Stimulated activated naive B cell treated with anti-CD40 and anti-IgM and Interleukin-4, amounts not matched to agents 10 μg/mL and 1 μg/mL and 100 μg/mL, for 72 hours (primary cell): ENCODE measurements at regions not wholly inside any gene's neighbourhood (a gene's known extent, or its start where the extent isn't known, plus 50 kb on each side); places are given as distances from the start of the nearest gene placed in this dataset.
A peak's percentile ranks its signal among the peaks of the same experiment; 100 is the strongest.

Experiments used
- ATAC-seq, 2 donors: fragments of 150-1000 bp; cut with Tn5 transposase; replicated peaks; 2 replicates each; pipeline ENCODE4 v1.10.0; 2021; ENCODE audit warnings: moderate library complexity in 1 of 2
- DNase-seq: peaks from one replicate; pipeline ENCODE4 v3.0.0; 2021
- H3K27ac Mint-ChIP-seq: one replicate; pipeline ENCODE4 v1.8.0; 2022; ENCODE audit warnings: mild to moderate bottlenecking, mixed read lengths
- H3K27me3 Mint-ChIP-seq, 2 donors: one replicate each; pipeline ENCODE4 v1.8.0; 2022; ENCODE audit warnings: mixed read lengths in 2 of 2
- H3K36me3 Mint-ChIP-seq, 2 donors: one replicate each; pipeline ENCODE4 v1.8.0; 2022; ENCODE audit warnings: mixed read lengths in 2 of 2, mild to moderate bottlenecking in 1 of 2
- H3K4me1 Mint-ChIP-seq, 2 donors: one replicate each; pipeline ENCODE4 v1.8.0; 2022; ENCODE audit warnings: mixed read lengths in 2 of 2, mild to moderate bottlenecking in 1 of 2
- H3K4me3 Mint-ChIP-seq, 2 donors: one replicate each; pipeline ENCODE4 v1.8.0; 2022; ENCODE audit warnings: mild to moderate bottlenecking in 2 of 2, mixed read lengths in 2 of 2, moderate library complexity in 1 of 2
- H3K9me3 Mint-ChIP-seq, 2 donors: one replicate each; pipeline ENCODE4 v1.8.0; 2022; ENCODE audit warnings: mixed read lengths in 2 of 2, mild to moderate bottlenecking in 1 of 2

GRCh38 chr12:116397148-116397547, 119.7 kb upstream of the MED13L start:
- Mint-ChIP-seq H3K36me3 (peaks cover 15 to 29% of the 10 kb centered on the region in 2 donors), H3K9me3 (peaks cover 28 to 32% of the 10 kb centered on the region in 2 donors), H3K4me3 (no peak overlapping the region), H3K4me1 (peaks cover 12 to 19% of the 10 kb centered on the region in 2 donors), H3K27me3 (no peaks in the 10 kb centered on the region), H3K27ac (no peak overlapping the region)
- ATAC-seq: no peak
- no peak for DNase-seq

- Mint-ChIP-seq H3K27ac (no peak overlapping the region), H3K36me3 (peaks cover 15 to 29% of the 10 kb centered on the region in 2 donors), H3K4me1 (peaks cover 14 to 26% of the 10 kb centered on the region in 2 donors), H3K9me3 (peaks cover 30 to 37% of the 10 kb centered on the region in 2 donors), H3K27me3 (no peaks in the 10 kb centered on the region), H3K4me3 (no peak overlapping the region)
- ATAC-seq (no peak), DNase-seq (no peak)
Measured at GRCh38 chr12:116398193-116398592, 120.7 kb upstream of the MED13L start.

GRCh38 chr12:116399055-116399454, 121.6 kb upstream of the MED13L start:
- H3K4me3 Mint-ChIP-seq: no peak overlapping the region
- peaks cover 13 to 26% of the 10 kb centered on the region in 2 donors for H3K4me1 Mint-ChIP-seq
- peaks cover 30 to 37% of the 10 kb centered on the region in 2 donors for H3K9me3 Mint-ChIP-seq
- H3K36me3 Mint-ChIP-seq: peaks cover 15 to 29% of the 10 kb centered on the region in 2 donors
- no peak for ATAC-seq
- no peaks in the 10 kb centered on the region for H3K27me3 Mint-ChIP-seq
- DNase-seq: no peak
- H3K27ac Mint-ChIP-seq: no peak overlapping the region

- ATAC-seq (peak; percentile 79 to 90), DNase-seq (no peak)
- Mint-ChIP-seq H3K9me3 (peaks cover 30 to 37% of the 10 kb centered on the region in 2 donors), H3K36me3 (peaks cover 15 to 29% of the 10 kb centered on the region in 2 donors), H3K4me3 (peak overlapping the region in 1 of 2 donors; percentile 14), H3K4me1 (peaks cover 13 to 26% of the 10 kb centered on the region in 2 donors), H3K27ac (peak overlapping the region; percentile 57), H3K27me3 (no peaks in the 10 kb centered on the region)
Measured at GRCh38 chr12:116400636-116401372, 123.3 kb upstream of the MED13L start.

GRCh38 chr12:116401565-116401964, 124.1 kb upstream of the MED13L start:
- Mint-ChIP-seq H3K4me1 (peaks cover 13 to 26% of the 10 kb centered on the region in 2 donors), H3K27me3 (no peaks in the 10 kb centered on the region), H3K36me3 (peaks cover 15 to 29% of the 10 kb centered on the region in 2 donors), H3K9me3 (peaks cover 30 to 37% of the 10 kb centered on the region in 2 donors), H3K4me3 (no peak overlapping the region), H3K27ac (no peak overlapping the region)
- no peak for ATAC-seq
- DNase-seq: no peak

GRCh38 chr12:116402163-116402939, 124.9 kb upstream of the MED13L start:
- H3K27me3 Mint-ChIP-seq: no peaks in the 10 kb centered on the region
- DNase-seq (no peak), ATAC-seq (no peak)
- H3K36me3 Mint-ChIP-seq: peaks cover 15 to 29% of the 10 kb centered on the region in 2 donors
- peak overlapping the region; percentile 26 for H3K27ac Mint-ChIP-seq
- no peak overlapping the region for H3K4me3 Mint-ChIP-seq
- H3K4me1 Mint-ChIP-seq: peaks cover 13 to 26% of the 10 kb centered on the region in 2 donors
- peaks cover 30 to 37% of the 10 kb centered on the region in 2 donors for H3K9me3 Mint-ChIP-seq

GRCh38 chr12:116403546-116403945, 126.1 kb upstream of the MED13L start:
- ATAC-seq: no peak
- Mint-ChIP-seq H3K36me3 (peaks cover 9 to 22% of the 10 kb centered on the region in 2 donors), H3K27ac (no peak overlapping the region), H3K9me3 (peaks cover 21 to 28% of the 10 kb centered on the region in 2 donors), H3K4me1 (peaks cover 13 to 26% of the 10 kb centered on the region in 2 donors), H3K4me3 (no peak overlapping the region), H3K27me3 (no peaks in the 10 kb centered on the region)
- DNase-seq: no peak

GRCh38 chr12:116404247-116404646, 126.8 kb upstream of the MED13L start:
- H3K9me3 Mint-ChIP-seq: peaks cover 17 to 21% of the 10 kb centered on the region in 2 donors
- no peak for DNase-seq
- no peak overlapping the region for H3K27ac Mint-ChIP-seq
- no peaks in the 10 kb centered on the region for H3K27me3 Mint-ChIP-seq
- no peak for ATAC-seq
- H3K4me3 Mint-ChIP-seq: no peak overlapping the region
- peaks cover 13 to 26% of the 10 kb centered on the region in 2 donors for H3K4me1 Mint-ChIP-seq
- H3K36me3 Mint-ChIP-seq: peaks cover 8 to 20% of the 10 kb centered on the region in 2 donors

- no peak for ATAC-seq
Measured at GRCh38 chr12:116404913-116405611, 127.6 kb upstream of the MED13L start.

GRCh38 chr12:116406529-116406928, 129.0 kb upstream of the MED13L start:
- no peak for ATAC-seq
- no peak for DNase-seq

More at GRCh38 chr12:116404913-116405611, 127.6 kb upstream of the MED13L start:
- Mint-ChIP-seq H3K4me1 (peaks cover 13 to 32% of the 10 kb centered on the region in 2 donors), H3K36me3 (peaks cover 8 to 17% of the 10 kb centered on the region in 2 donors), H3K27ac (no peak overlapping the region), H3K27me3 (no peaks in the 10 kb centered on the region), H3K4me3 (no peak overlapping the region), H3K9me3 (peaks cover 15 to 18% of the 10 kb centered on the region in 2 donors)
- no peak for DNase-seq

GRCh38 chr12:116408489-116409250, 131.2 kb upstream of the MED13L start:
- no peaks in the 10 kb centered on the region for H3K9me3 Mint-ChIP-seq
- no peak for ATAC-seq
- peaks cover 7 to 14% of the 10 kb centered on the region in 2 donors for H3K4me1 Mint-ChIP-seq
- no peak overlapping the region for H3K27ac Mint-ChIP-seq
- no peaks in the 10 kb centered on the region for H3K27me3 Mint-ChIP-seq
- DNase-seq: no peak
- no peak overlapping the region for H3K4me3 Mint-ChIP-seq
- H3K36me3 Mint-ChIP-seq: no peaks in the 10 kb centered on the region

More at GRCh38 chr12:116406529-116406928, 129.0 kb upstream of the MED13L start:
- Mint-ChIP-seq H3K9me3 (peaks cover 5 to 8% of the 10 kb centered on the region in 2 donors), H3K36me3 (peaks cover 2 to 6% of the 10 kb centered on the region in 2 donors), H3K27ac (no peak overlapping the region), H3K27me3 (no peaks in the 10 kb centered on the region), H3K4me1 (peaks cover 10 to 28% of the 10 kb centered on the region in 2 donors), H3K4me3 (no peak overlapping the region)

GRCh38 chr12:116411977-116412376, 134.5 kb upstream of the MED13L start:
- no peak overlapping the region for H3K4me3 Mint-ChIP-seq
- H3K9me3 Mint-ChIP-seq: no peaks in the 10 kb centered on the region
- no peak overlapping the region for H3K27ac Mint-ChIP-seq
- DNase-seq (no peak), ATAC-seq (no peak)
- H3K27me3 Mint-ChIP-seq: no peaks in the 10 kb centered on the region
- no peaks in the 10 kb centered on the region for H3K36me3 Mint-ChIP-seq
- peaks cover 7 to 14% of the 10 kb centered on the region in 2 donors for H3K4me1 Mint-ChIP-seq

GRCh38 chr12:116414891-116415290, 137.4 kb upstream of the MED13L start:
- ATAC-seq: no peak
- H3K27me3 Mint-ChIP-seq: no peaks in the 10 kb centered on the region
- H3K4me3 Mint-ChIP-seq: no peak overlapping the region
- no peak for DNase-seq
- no peaks in the 10 kb centered on the region for H3K9me3 Mint-ChIP-seq
- peaks cover 10 to 11% of the 10 kb centered on the region in 2 donors for H3K4me1 Mint-ChIP-seq
- no peak overlapping the region for H3K27ac Mint-ChIP-seq
- no peaks in the 10 kb centered on the region for H3K36me3 Mint-ChIP-seq
